ENCODE measurements at regions not wholly inside any gene's neighbourhood (a gene's known extent, or its start where the extent isn't known, plus 50 kb on each side); places are given as distances from the start of the nearest gene placed in this dataset.

DNA sequence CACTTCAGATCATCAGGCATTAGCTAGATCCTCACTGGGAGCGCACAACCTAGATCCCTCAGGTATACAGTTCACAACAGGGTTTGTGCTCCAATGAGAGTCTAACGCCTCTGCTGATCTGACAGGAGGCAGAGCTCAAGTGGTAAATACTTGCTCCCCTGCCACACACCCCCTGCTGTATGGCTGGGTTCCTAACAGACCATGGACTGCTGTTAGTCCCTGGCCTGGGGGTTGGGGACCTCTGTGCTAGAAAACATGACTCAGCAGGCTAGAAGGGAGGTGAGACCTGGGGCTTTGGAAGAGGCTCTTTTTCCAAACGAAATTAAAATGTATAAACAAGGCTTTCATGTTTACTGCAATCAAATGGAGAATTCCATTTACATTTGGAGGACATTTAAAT is 691.1 kb downstream of the FLRT2 start:
- TF ChIP-seq, protein P1, sequence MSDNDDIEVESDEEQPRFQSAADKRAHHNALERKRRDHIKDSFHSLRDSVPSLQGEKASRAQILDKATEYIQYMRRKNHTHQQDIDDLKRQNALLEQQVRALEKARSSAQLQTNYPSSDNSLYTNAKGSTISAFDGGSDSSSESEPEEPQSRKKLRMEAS (IDR thresholded peaks at IDR 0.05; ENCODE audit: low read depth, low read length) = no peak
- TF ChIP-seq, protein P2, sequence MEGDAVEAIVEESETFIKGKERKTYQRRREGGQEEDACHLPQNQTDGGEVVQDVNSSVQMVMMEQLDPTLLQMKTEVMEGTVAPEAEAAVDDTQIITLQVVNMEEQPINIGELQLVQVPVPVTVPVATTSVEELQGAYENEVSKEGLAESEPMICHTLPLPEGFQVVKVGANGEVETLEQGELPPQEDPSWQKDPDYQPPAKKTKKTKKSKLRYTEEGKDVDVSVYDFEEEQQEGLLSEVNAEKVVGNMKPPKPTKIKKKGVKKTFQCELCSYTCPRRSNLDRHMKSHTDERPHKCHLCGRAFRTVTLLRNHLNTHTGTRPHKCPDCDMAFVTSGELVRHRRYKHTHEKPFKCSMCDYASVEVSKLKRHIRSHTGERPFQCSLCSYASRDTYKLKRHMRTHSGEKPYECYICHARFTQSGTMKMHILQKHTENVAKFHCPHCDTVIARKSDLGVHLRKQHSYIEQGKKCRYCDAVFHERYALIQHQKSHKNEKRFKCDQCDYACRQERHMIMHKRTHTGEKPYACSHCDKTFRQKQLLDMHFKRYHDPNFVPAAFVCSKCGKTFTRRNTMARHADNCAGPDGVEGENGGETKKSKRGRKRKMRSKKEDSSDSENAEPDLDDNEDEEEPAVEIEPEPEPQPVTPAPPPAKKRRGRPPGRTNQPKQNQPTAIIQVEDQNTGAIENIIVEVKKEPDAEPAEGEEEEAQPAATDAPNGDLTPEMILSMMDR (IDR thresholded peaks at IDR 0.05; ENCODE audit: low read depth, low read length) = no peak
- TF ChIP-seq POLR2A (IDR thresholded peaks at IDR 0.05; ENCODE audit: extremely low read depth, insufficient read length) = no peak
- no peak for TF ChIP-seq MYC (IDR thresholded peaks at IDR 0.05; ENCODE audit: low read depth, low read length)

Data from NB4 (cell line).